AG10803 (cell line): ENCODE measurements at regions not wholly inside any gene's neighbourhood (a gene's known extent, or its start where the extent isn't known, plus 50 kb on each side); places are given as distances from the start of the nearest gene placed in this dataset.

Source experiments
- DNase-seq: peaks from one replicate; pipeline ENCODE4 v3.0.0; 2010; ENCODE audit warnings: low read depth
- H3K4me3 ChIP-seq: 2 replicates; pipeline ENCODE4 v1.5.1; 2011; ENCODE audit warnings: mild to moderate bottlenecking, low read length, control low read depth
- CTCF ChIP-seq: conservative IDR thresholded peaks from 2 replicates; pipeline ENCODE4 v1.5.1; 2011; ENCODE audit warnings: mild to moderate bottlenecking, low read length, control low read depth, inconsistent platforms

DNA sequence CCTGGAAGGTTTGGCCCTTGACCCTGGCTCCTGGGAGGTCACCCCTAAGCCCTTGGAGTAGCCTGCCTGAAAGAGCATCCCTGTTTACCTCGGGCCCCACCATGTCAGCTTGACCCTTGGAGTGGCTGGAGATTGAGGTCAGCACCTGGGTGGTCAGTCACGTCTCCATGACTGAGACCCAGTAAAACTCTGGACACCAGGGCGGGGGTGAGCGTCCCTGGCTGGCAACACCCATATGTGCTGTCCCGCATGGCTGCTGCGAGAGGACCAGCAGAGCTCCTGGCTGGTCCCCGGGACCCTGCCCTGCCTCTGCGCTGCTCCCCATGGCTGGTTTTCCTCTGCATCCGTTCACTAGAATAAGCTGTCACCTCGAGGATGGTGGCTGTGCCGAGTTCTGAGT is 91.2 kb downstream of the RBFOX3 start:
- H3K4me3 ChIP-seq, result no peak overlapping the region
- no peak for TF ChIP-seq CTCF
- DNase-seq, result no peak

DNA sequence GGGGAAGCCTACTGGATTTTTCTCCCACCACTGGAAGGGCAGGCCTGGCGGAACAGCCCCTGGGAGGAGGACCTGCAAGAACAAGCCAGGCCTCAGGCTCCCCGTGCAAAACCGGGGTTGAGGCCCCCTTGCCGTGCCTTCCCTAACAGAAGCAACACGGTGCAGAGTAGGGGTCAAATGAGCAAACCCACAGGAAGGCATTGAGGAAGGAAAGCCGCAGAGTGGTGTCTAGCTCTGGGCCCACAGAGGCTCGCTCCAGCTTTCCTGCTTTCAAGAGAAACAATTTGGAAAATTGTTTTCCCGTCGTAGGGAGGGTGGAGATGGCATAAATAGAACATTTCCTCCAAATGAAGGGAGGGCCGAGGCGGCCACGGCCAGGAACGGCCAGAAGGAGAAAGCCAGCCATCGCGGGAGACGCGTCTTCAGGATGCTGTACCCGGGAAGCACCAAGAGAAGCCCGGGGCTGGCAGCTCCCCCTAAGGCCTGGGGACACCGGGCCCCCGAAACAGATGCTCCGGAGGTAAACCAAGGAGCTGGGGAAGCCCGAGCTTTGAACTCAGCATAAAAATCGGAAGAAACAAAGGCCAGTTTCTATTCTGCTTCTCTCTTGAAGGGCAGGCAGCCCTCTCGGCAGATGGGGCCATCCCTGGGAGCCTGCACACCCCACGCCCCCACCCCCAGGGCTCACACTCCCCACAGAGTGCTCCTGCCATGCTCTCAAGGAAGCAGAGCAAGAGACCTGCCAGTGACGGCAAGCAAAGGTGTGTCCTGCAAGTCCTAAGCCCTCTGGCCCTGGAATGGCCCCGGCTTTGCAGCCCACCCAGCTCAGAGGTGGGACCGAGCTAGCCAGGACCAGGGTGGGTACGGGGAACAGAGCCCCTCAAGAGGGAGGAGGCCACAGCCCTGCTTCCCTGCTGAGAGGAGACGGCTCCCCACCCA is 92.0 kb downstream of the RBFOX3 start:
- no peak for TF ChIP-seq CTCF
- H3K4me3 ChIP-seq, result no peak overlapping the region
- no peak for DNase-seq

DNA sequence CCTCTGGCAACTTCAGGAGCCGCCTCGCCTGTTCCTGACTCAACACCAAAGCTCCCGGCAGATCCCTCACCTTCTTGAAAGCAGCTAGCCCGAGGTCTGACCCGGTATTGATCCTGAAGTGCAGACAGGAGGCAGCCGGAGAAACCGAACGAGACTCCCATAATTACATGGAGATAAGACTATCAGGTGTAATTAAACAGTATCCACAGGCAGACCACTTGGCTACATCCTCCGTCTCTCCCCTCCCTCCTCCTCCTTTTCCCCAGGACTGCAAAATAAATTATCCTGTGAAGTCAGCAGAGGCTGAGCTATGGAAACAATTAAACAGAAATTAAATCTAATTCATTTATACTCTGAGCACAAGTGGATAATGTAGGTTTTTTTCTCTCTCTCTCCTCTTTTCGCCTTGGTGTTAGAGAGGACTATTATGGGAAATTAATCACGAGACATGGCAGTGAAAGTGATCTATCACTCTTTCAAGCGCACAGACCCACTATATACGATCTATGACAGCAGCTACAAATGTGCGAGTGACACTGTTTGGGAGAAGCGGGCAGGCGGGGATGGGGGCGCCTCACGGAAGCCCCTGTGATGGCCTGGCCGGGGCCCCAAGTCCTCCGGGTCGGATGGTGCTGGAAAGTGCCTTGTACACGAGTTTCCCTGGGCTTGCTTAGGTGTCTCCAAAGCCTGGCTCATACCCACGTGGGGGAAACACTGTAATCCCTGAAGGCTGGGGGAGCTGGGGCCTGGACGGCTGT is 92.8 kb downstream of the RBFOX3 start:
- TF ChIP-seq CTCF, result no peak
- no peak overlapping the region for H3K4me3 ChIP-seq
- DNase-seq, result no peak

DNA sequence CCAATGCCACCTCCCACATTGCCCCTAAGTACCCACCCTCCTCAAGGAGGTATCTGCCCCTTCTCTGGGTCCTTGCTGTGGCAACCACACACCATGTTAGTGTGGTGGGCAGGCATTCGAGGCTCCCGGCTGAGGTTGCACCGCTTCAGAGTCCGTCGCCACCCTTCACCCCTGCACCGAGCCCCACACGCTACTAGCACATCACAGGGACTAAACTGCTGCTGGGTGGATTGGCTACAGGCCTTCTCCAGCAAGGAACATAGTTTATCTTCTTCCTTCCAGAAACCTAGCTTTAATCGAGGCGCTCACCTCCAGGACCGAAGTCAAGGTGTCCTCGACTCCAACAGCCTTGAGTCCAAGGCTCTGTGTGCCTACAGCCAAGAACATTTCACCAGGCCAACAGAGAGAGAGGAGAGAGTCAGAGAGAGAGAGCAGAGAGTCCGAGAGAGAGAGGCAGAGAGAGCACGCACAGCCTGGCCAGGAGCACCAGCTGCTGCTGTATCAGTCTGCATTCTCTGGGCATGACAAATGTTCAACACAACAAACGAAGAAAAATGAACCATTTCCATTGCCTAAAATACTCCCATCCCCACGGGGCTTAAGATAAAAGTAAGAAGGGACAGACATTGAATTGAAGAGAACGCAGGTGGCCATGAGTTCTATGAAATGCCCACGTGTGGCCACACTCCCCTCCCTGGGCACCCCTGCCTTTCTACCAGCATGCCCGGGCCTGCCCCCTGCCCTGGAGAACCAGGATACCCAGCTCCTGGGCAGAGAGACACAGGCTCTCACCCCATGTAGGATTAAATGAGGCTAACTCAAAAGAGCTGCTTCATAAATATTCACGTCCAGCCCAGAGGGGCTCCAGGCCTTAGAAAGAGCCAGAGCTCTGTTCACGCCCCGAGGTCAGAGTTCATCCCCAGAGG is 94.9 kb downstream of the RBFOX3 start:
- no peak overlapping the region for H3K4me3 ChIP-seq
- no peak for TF ChIP-seq CTCF
- peak; percentile 2 for DNase-seq

DNA sequence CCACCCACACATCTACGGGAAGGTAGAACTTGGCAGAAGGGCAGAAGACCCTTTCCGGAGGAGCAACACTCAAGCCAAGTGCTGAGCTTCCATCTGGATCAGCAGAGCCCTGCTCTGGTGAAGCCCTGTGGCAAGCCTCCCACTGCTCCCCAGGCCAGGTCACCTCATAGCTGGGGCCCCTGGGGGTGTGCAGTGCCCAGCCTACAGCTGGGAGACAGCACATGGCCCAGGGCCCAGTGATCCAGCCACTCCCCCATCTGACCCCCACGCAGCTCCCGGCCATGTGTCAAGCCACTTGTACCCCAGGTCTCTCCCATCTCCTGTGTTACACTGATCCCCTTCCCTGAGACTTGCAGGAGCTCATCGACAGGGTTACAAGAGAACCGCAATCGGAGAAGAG is 95.7 kb downstream of the RBFOX3 start:
- DNase-seq, result no peak
- H3K4me3 ChIP-seq, result no peak overlapping the region
- no peak for TF ChIP-seq CTCF

GRCh38 chr17:79513820-79514535 is 96.9 kb downstream of the RBFOX3 start:
- no peak overlapping the region for H3K4me3 ChIP-seq
- DNase-seq, result no peak
- TF ChIP-seq CTCF, result no peak
